ENCODE measurements at regions not wholly inside any gene's neighbourhood (a gene's known extent, or its start where the extent isn't known, plus 50 kb on each side); places are given as distances from the start of the nearest gene placed in this dataset.

- DNase-seq (ENCODE audit: low read depth, low spot score): no peak
- no peaks in the 10 kb centered on the region for H3K9me1 ChIP-seq (ENCODE audit: control insufficient read depth, extremely low read depth, insufficient read depth, low read length)
- no peak overlapping the region for H3K4me2 ChIP-seq (ENCODE audit: control insufficient read depth, extremely low read depth, insufficient read depth, low read depth, low read length)
- FAIRE-seq: no peak
- no peak for TF ChIP-seq EZH2 (IDR thresholded peaks at IDR 0.05; ENCODE audit: low read length)
- TF ChIP-seq, protein P1, sequence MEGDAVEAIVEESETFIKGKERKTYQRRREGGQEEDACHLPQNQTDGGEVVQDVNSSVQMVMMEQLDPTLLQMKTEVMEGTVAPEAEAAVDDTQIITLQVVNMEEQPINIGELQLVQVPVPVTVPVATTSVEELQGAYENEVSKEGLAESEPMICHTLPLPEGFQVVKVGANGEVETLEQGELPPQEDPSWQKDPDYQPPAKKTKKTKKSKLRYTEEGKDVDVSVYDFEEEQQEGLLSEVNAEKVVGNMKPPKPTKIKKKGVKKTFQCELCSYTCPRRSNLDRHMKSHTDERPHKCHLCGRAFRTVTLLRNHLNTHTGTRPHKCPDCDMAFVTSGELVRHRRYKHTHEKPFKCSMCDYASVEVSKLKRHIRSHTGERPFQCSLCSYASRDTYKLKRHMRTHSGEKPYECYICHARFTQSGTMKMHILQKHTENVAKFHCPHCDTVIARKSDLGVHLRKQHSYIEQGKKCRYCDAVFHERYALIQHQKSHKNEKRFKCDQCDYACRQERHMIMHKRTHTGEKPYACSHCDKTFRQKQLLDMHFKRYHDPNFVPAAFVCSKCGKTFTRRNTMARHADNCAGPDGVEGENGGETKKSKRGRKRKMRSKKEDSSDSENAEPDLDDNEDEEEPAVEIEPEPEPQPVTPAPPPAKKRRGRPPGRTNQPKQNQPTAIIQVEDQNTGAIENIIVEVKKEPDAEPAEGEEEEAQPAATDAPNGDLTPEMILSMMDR (optimal IDR thresholded peaks at IDR 0.05 in 1 of 3, IDR thresholded peaks at IDR 0.05 in 1 of 3, conservative IDR thresholded peaks at IDR 0.05 in 1 of 3; ENCODE audit: extremely low read depth in 1 of 3, insufficient read depth in 2 of 3, low read length in 3 of 3): no peak
- dilution Hi-C loops (cut with MboI; ENCODE audit: extremely low pct_ligation_motif_present, low sequenced_read_pairs): no loop called here
- H3K27ac ChIP-seq (ENCODE audit: control insufficient read depth, insufficient read depth, low read length): no peak overlapping the region
- H3K36me3 ChIP-seq (ENCODE audit: control insufficient read depth in 2 of 2, extremely low read depth in 1 of 2, insufficient read depth in 2 of 2, low read length in 2 of 2): no peaks in the 10 kb centered on the region
- no peak overlapping the region for H3K4me3 ChIP-seq (ENCODE audit: control insufficient read depth in 2 of 3, extremely low read depth in 1 of 3, insufficient read depth in 2 of 3, low read depth in 1 of 3, low read length in 3 of 3)
- H3K9ac ChIP-seq (ENCODE audit: control insufficient read depth, extremely low read depth, insufficient read depth, low read length): no peak overlapping the region
- no peaks in the 10 kb centered on the region for H3K4me1 ChIP-seq (ENCODE audit: control insufficient read depth, extremely low read depth, insufficient read depth, low read length)
- no peaks in the 10 kb centered on the region for H3K27me3 ChIP-seq (ENCODE audit: control insufficient read depth, extremely low read depth, insufficient read depth, low read length)
- H2AFZ ChIP-seq (ENCODE audit: control insufficient read depth, low read length): no peak overlapping the region
- H3K9me3 ChIP-seq (ENCODE audit: control insufficient read depth, low read depth, low read length): peaks cover 2% of the 10 kb centered on the region
- no peaks in the 10 kb centered on the region for H3K79me2 ChIP-seq (ENCODE audit: control insufficient read depth, insufficient read depth, low read length)
- H4K20me1 ChIP-seq (ENCODE audit: control insufficient read depth, extremely low read depth, insufficient read depth, low read length): no peaks in the 10 kb centered on the region
These were observed 109.2 kb downstream of the ZNF486 start for GRCh38 chr19:20276011-20276731.

- H3K4me3 ChIP-seq (ENCODE audit: control insufficient read depth in 2 of 3, extremely low read depth in 1 of 3, insufficient read depth in 2 of 3, low read depth in 1 of 3, low read length in 3 of 3): no peak overlapping the region
- no peaks in the 10 kb centered on the region for H3K27me3 ChIP-seq (ENCODE audit: control insufficient read depth, extremely low read depth, insufficient read depth, low read length)
- no peak overlapping the region for H2AFZ ChIP-seq (ENCODE audit: control insufficient read depth, low read length)
- no peak overlapping the region for H3K27ac ChIP-seq (ENCODE audit: control insufficient read depth, insufficient read depth, low read length)
- H3K79me2 ChIP-seq (ENCODE audit: control insufficient read depth, insufficient read depth, low read length): no peaks in the 10 kb centered on the region
- dilution Hi-C loops (cut with MboI; ENCODE audit: extremely low pct_ligation_motif_present, low sequenced_read_pairs): no loop called here
- peaks cover 2% of the 10 kb centered on the region for H3K9me3 ChIP-seq (ENCODE audit: control insufficient read depth, low read depth, low read length)
- H3K9ac ChIP-seq (ENCODE audit: control insufficient read depth, extremely low read depth, insufficient read depth, low read length): no peak overlapping the region
- H3K36me3 ChIP-seq (ENCODE audit: control insufficient read depth in 2 of 2, extremely low read depth in 1 of 2, insufficient read depth in 2 of 2, low read length in 2 of 2): no peaks in the 10 kb centered on the region
- DNase-seq (ENCODE audit: low read depth, low spot score) (no peak), FAIRE-seq (no peak)
- H3K9me1 ChIP-seq (ENCODE audit: control insufficient read depth, extremely low read depth, insufficient read depth, low read length): no peaks in the 10 kb centered on the region
- TF ChIP-seq EZH2 (IDR thresholded peaks at IDR 0.05; ENCODE audit: low read length): no peak
- TF ChIP-seq, protein P1 (optimal IDR thresholded peaks at IDR 0.05 in 1 of 3, IDR thresholded peaks at IDR 0.05 in 1 of 3, conservative IDR thresholded peaks at IDR 0.05 in 1 of 3; ENCODE audit: extremely low read depth in 1 of 3, insufficient read depth in 2 of 3, low read length in 3 of 3): no peak
- no peak overlapping the region for H3K4me2 ChIP-seq (ENCODE audit: control insufficient read depth, extremely low read depth, insufficient read depth, low read depth, low read length)
- H3K4me1 ChIP-seq (ENCODE audit: control insufficient read depth, extremely low read depth, insufficient read depth, low read length): no peaks in the 10 kb centered on the region
- H4K20me1 ChIP-seq (ENCODE audit: control insufficient read depth, extremely low read depth, insufficient read depth, low read length): no peaks in the 10 kb centered on the region
These were observed 107.0 kb downstream of the ZNF486 start for GRCh38 chr19:20273951-20274570.

All from keratinocyte (primary cell).